Esophagus (tissue), 2 donors: ENCODE measurements at regions not wholly inside any gene's neighbourhood (a gene's known extent, or its start where the extent isn't known, plus 50 kb on each side); places are given as distances from the start of the nearest gene placed in this dataset.

Source experiments
- H3K27ac ChIP-seq, 2 donors: one replicate each; pipeline ENCODE4 v1.5.1; 2013; ENCODE audit warnings: low read depth in 2 of 2, mild to moderate bottlenecking in 2 of 2, inconsistent platforms in 1 of 2, low read length in 1 of 2, moderate library complexity in 1 of 2
- H3K27me3 ChIP-seq, 2 donors: one replicate each; pipeline ENCODE4 v1.6.1; 2013; ENCODE audit warnings: low read length in 2 of 2, control low read depth in 1 of 2, mild to moderate bottlenecking in 1 of 2; ENCODE audit not compliant: insufficient read depth in 2 of 2, control insufficient read depth in 1 of 2
- H3K36me3 ChIP-seq, 2 donors: one replicate each; pipeline ENCODE4 v1.6.1; 2013; ENCODE audit warnings: low read length in 1 of 2; ENCODE audit not compliant: control insufficient read depth in 2 of 2, insufficient read depth in 2 of 2
- H3K4me1 ChIP-seq, 2 donors: one replicate each; pipeline ENCODE4 v1.6.1; 2013; ENCODE audit warnings: low read length in 1 of 2; ENCODE audit not compliant: control insufficient read depth in 2 of 2, insufficient read depth in 2 of 2
- H3K4me3 ChIP-seq, 2 donors: one replicate each; pipeline ENCODE4 v1.5.1; 2013; ENCODE audit warnings: low read length in 2 of 2, mild to moderate bottlenecking in 2 of 2, low read depth in 1 of 2, moderate library complexity in 1 of 2
- H3K9me3 ChIP-seq, 2 donors: one replicate each; pipeline ENCODE4 v1.6.1; 2013; ENCODE audit warnings: mild to moderate bottlenecking in 2 of 2, low read depth in 1 of 2, low read length in 1 of 2, moderate library complexity in 1 of 2; ENCODE audit not compliant: control insufficient read depth in 2 of 2, insufficient read depth in 1 of 2
- WGBS, 2 donors: extraction: QIAGEN DNeasy Blood & Tissue Kit; methylation state at CpG; one replicate each; pipeline ENCODE4 v1.1.7; 2013; 5-methylcytosine and 5-hydroxymethylcytosine counted together
- donor health status: healthy with polysubstance abuse.
- donor health status: Bipolar disorder and iron deficiency.

DNA sequence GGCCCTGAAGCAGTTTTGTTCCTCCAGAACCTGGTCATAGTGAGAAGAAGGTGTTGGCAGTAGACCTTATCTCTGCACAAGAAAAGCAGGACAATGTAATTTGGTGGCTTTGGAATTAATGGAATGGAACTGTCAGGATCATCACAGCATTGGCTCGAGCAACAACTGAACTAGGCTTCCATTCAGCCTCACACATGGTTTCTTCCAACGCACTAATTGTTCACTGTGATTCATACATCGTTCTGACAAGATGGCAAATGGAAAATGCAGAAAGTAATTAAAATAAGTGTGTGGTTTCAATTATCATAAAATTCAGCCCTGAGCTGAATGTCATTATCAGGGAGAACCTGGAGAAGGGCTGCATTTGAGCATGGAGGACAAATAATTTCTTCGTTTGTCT is 80.6 kb downstream of the MFSD1 start:
- H3K36me3 ChIP-seq, result no peaks in the 10 kb centered on the region
- no peak overlapping the region for H3K4me3 ChIP-seq
- H3K9me3 ChIP-seq, result no peaks in the 10 kb centered on the region
- 80% methylated on average over 4 of the region's 4 CpGs for WGBS, 2 donors
- H3K27me3 ChIP-seq, result no peaks in the 10 kb centered on the region
- no peak overlapping the region for H3K27ac ChIP-seq
- no peaks in the 10 kb centered on the region for H3K4me1 ChIP-seq

DNA sequence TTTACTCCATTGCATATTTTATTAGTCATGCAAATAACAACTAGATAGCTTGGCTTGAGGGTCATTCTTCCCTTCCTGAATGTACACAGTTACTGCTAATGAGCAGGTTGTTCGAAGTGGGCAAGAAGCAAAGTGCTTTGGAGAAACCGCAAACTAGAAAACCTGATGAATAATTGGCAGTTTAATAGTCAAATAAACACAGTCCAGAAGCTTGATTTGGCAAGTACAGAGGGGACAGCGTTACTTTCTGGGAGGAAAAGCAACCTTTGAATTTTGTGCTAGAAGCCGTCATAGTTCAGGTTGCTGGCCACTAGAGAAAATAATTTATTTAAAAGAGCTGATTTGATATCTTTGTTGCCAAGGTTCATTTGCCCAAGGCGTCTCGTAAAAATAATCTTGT is 94.9 kb downstream of the MFSD1 start:
- no peaks in the 10 kb centered on the region for H3K4me1 ChIP-seq

DNA sequence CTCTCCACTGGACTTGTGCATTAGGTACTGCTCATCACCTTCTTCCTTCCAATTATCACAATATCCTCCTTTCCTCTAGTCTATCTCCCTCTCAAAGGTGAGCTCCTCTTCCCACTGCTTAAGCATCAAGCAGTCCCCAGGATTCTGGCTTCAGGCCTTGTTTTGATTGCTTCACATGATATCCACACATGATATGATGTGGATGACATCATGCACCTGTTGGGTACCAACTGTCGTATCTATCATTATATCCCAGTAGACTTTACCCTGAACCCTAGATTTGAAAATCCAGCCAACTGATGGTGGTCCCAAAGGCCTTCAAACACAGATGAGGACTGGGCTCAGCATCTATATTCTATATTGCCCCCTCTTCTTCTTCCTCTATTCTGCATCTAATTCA is 104.9 kb downstream of the MFSD1 start:
- H3K4me3 ChIP-seq, result no peak overlapping the region
- H3K27me3 ChIP-seq, result no peaks in the 10 kb centered on the region
- no peaks in the 10 kb centered on the region for H3K4me1 ChIP-seq
- H3K27ac ChIP-seq, result no peak overlapping the region
- no peaks in the 10 kb centered on the region for H3K36me3 ChIP-seq
- no peaks in the 10 kb centered on the region for H3K9me3 ChIP-seq
- WGBS, 2 donors, result 85 to 89% methylated on average over 1 of the region's 1 CpG

More for the DNA sequence above, 94.9 kb downstream of the MFSD1 start:
- H3K36me3 ChIP-seq, result no peaks in the 10 kb centered on the region
- no peak overlapping the region for H3K27ac ChIP-seq
- 47 to 65% methylated on average over 6 of the region's 6 CpGs for WGBS, 2 donors
- H3K4me3 ChIP-seq, result no peak overlapping the region
- no peaks in the 10 kb centered on the region for H3K9me3 ChIP-seq
- no peaks in the 10 kb centered on the region for H3K27me3 ChIP-seq

DNA sequence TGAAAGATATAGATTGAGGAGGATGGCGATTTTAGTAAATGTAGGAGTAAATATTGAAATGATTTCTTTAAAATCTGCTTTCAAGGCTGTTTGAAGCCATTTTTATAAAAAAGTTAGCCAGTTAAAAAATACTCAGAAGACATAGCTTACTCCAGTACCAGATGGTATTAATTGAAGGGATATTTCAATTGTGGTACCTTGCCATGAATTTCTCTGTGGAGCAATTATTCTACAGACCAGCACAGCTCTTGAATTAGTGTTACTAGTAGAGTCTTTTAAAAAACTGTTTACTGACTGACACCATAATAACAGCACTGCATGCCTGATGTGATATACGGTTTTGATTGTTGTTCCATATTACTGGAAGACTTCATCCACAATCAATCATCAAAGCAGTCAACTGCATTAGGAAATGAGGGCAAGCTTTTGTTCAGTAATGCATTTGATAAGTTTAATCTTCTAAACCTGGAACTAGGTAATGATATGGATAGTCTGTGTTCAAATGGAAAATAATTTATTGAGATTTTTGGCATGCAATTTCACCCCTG is 106.4 kb downstream of the MFSD1 start:
- Histone ChIP-seq H3K4me1 (no peaks in the 10 kb centered on the region), H3K27ac (no peak overlapping the region), H3K27me3 (no peaks in the 10 kb centered on the region), H3K9me3 (no peaks in the 10 kb centered on the region), H3K36me3 (no peaks in the 10 kb centered on the region), H3K4me3 (no peak overlapping the region)
- WGBS, 2 donors, result 60 to 63% methylated on average over 2 of the region's 2 CpGs

DNA sequence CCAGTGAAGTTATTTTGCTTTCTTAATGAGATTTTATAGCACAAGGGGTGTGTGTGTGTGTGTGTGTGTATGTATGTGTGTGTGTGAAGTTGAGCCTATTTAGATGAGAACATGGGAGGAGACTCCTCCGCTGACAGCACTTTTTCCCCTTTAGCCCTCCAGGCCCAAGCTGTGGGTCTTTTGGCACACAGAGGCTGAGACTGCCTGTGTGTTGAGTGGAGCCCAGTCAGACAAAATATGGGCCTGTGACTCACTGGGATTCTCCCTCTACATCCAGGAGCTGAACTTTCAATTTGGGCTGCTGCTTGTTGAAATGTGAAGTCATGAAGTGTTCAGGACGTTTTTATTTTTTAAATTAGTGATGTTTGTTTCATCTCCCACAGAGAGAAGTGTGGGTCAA is 108.0 kb downstream of the MFSD1 start:
- H3K27me3 ChIP-seq, result no peaks in the 10 kb centered on the region
- WGBS, 2 donors, result 37 to 44% methylated on average over 2 of the region's 2 CpGs
- no peaks in the 10 kb centered on the region for H3K9me3 ChIP-seq
- H3K27ac ChIP-seq, result no peak overlapping the region
- H3K4me1 ChIP-seq, result no peaks in the 10 kb centered on the region
- H3K4me3 ChIP-seq, result no peak overlapping the region
- H3K36me3 ChIP-seq, result no peaks in the 10 kb centered on the region

DNA sequence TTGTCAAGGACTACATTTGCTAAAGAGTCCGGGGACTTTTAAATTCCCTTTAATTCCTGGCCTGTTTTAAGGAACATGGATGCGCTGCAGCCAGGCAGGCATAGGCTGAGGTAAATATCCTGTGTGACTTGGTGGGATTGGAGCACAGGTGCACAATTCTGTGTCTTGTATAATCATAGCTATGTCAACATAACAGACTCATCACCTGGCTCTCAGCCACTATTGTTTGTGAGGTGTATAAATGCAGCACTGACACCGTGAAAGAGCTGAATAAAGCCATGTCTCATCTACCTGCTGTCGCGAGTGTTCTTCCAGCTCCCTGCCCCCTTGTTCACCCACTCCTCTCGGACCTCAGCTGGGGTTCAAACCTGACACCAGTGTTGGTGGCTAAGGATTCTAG is 109.7 kb downstream of the MFSD1 start:
- no peak overlapping the region for H3K27ac ChIP-seq
- no peaks in the 10 kb centered on the region for H3K9me3 ChIP-seq
- H3K4me1 ChIP-seq, result no peaks in the 10 kb centered on the region
- no peaks in the 10 kb centered on the region for H3K36me3 ChIP-seq
- H3K27me3 ChIP-seq, result no peaks in the 10 kb centered on the region
- H3K4me3 ChIP-seq, result no peak overlapping the region
- WGBS, 2 donors, result 76 to 78% methylated on average over 6 of the region's 6 CpGs

DNA sequence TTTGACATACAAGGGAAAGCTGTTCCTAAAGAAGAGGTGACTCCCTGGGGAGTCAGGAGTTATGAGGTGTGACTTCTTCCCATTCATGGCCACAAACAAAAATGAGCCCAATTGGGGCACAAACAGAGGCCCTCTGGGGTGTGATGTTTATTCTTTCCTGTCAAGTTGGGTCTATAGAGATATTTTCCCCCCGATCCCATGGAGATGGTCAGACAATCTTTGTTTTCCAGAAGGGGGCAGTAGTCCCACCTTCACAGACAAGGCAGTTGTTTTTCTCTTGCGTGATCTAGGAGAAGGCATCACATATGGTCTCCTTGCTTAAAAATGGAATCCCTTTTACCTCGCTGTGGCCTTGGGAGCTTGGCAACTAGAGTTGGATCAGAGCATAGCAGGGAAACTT is 110.3 kb downstream of the MFSD1 start:
- no peak overlapping the region for H3K27ac ChIP-seq
- H3K27me3 ChIP-seq, result no peaks in the 10 kb centered on the region
- no peak overlapping the region for H3K4me3 ChIP-seq
- H3K4me1 ChIP-seq, result no peaks in the 10 kb centered on the region
- WGBS, 2 donors, result 80 to 81% methylated on average over 3 of the region's 3 CpGs
- H3K9me3 ChIP-seq, result no peaks in the 10 kb centered on the region
- H3K36me3 ChIP-seq, result no peaks in the 10 kb centered on the region

DNA sequence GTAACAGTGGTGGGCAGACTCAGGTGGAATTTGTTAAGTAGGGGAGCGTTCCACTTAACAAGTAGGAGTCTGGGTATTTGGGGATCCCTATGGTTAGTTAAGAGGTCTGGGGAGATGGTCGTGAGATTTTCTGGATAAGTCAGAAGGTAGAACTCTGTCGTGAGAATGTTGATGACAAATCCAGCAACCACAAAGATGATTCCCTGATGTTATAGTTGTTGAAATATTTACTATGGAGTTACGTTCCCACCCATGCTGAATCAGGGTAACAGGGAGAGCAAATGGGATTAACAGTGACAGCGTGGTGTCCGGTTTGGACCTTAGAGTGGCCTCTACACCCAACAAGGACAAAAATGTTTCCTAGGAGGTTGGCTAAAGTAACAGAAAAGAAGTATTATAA is 110.8 kb downstream of the MFSD1 start:
- Histone ChIP-seq H3K36me3 (no peaks in the 10 kb centered on the region), H3K27ac (no peak overlapping the region), H3K27me3 (no peaks in the 10 kb centered on the region), H3K4me1 (no peaks in the 10 kb centered on the region), H3K4me3 (no peak overlapping the region), H3K9me3 (no peaks in the 10 kb centered on the region)
- WGBS, 2 donors, result 86 to 88% methylated on average over 6 of the region's 6 CpGs

DNA sequence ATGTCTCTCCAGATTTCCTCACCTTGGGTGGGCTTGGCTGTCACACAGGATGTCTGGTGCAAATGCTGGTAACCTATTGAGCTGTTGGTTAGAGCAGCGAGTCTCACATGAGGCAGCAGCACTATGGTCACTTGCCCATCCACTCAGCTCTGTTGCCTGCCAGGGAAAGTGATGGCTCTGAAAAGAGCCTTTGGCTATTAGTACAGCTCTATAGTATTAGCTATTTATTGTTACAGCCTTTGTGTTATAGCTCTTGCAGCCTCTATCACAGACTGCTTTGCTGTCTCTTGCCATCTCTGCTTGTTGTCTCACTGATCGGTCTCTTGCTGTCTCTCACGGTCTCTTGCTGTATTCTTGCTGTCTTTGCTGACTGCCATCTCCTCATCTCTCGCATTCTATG is 114.3 kb downstream of the MFSD1 start:
- Histone ChIP-seq H3K9me3 (no peaks in the 10 kb centered on the region), H3K27ac (no peak overlapping the region), H3K27me3 (no peaks in the 10 kb centered on the region), H3K36me3 (no peaks in the 10 kb centered on the region), H3K4me1 (no peaks in the 10 kb centered on the region), H3K4me3 (no peak overlapping the region)
- WGBS, 2 donors, result 91 to 92% methylated on average over 4 of the region's 4 CpGs

DNA sequence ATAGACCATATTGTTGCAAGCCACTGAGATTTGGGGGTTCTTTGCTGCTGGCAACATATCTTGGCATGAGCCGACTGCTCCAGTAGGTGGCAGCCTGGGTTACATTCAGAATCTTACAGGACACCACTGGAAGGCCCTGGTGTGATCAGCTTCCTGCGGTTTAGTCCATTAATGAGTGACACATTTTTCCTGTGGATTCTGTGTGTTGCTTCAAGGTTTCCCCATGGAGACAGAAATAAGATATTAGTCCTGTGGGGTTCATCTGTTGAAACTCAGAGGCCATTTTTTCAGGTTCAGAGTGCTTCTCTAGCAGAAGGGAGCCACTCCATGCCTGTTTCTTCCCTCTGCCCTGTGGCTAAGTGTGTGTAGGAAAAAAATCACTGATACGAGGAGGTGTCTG is 116.2 kb downstream of the MFSD1 start:
- Histone ChIP-seq H3K27me3 (no peaks in the 10 kb centered on the region), H3K9me3 (no peaks in the 10 kb centered on the region), H3K4me1 (no peaks in the 10 kb centered on the region), H3K27ac (no peak overlapping the region), H3K4me3 (no peak overlapping the region), H3K36me3 (no peaks in the 10 kb centered on the region)
- WGBS, 2 donors, result 25 to 26% methylated on average over 3 of the region's 3 CpGs
